HEK293 (cell line): ENCODE measurements at regions not wholly inside any gene's neighbourhood (a gene's known extent, or its start where the extent isn't known, plus 50 kb on each side); places are given as distances from the start of the nearest gene placed in this dataset.

Source experiments
- MEIS1 ChIP-seq: sonication (generic); formaldehyde crosslinking; IDR thresholded peaks from 2 replicates; pipeline ENCODE4 v1.8.1; 2022; ENCODE audit warnings: missing genetic modification reagents, mild to moderate bottlenecking, borderline replicate concordance
- TF ChIP-seq, protein P1 (sequence below): fragments of 450-650 bp; formaldehyde crosslinking; IDR thresholded peaks from 2 replicates; pipeline ENCODE4 v1.5.1; 2016; ENCODE audit warnings: missing biosample characterization, missing genetic modification characterization

DNA sequence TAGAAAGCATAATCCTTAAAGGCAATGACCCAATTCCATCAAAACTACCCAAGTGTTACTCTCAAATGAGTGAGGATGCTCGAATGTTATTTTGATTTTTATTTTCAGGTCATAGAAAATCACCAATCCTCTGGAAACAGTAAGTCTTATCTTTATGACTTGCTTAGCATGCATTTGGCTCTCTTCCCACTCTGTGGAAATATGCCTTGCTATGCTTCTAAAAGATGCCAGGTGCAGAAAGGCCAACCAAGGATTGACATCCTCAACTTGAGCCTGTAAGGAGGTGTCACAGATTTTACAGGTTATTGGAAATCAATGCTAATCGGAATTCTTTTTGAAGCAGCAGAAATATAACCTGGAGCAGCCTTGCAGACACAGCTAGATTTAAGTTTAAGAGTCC lies 543.9 kb upstream of the LINC00305 start:
- TF ChIP-seq, protein P1, sequence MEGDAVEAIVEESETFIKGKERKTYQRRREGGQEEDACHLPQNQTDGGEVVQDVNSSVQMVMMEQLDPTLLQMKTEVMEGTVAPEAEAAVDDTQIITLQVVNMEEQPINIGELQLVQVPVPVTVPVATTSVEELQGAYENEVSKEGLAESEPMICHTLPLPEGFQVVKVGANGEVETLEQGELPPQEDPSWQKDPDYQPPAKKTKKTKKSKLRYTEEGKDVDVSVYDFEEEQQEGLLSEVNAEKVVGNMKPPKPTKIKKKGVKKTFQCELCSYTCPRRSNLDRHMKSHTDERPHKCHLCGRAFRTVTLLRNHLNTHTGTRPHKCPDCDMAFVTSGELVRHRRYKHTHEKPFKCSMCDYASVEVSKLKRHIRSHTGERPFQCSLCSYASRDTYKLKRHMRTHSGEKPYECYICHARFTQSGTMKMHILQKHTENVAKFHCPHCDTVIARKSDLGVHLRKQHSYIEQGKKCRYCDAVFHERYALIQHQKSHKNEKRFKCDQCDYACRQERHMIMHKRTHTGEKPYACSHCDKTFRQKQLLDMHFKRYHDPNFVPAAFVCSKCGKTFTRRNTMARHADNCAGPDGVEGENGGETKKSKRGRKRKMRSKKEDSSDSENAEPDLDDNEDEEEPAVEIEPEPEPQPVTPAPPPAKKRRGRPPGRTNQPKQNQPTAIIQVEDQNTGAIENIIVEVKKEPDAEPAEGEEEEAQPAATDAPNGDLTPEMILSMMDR (tag by site-specific recombination), result no peak
- TF ChIP-seq MEIS1 (CRISPR knock-in tag), result no peak
